Small intestine (tissue), 7 donors: ENCODE measurements at regions not wholly inside any gene's neighbourhood (a gene's known extent, or its start where the extent isn't known, plus 50 kb on each side); places are given as distances from the start of the nearest gene placed in this dataset.

ENCODE experiments used
- DNase-seq, 2 donors: peaks; one replicate each; pipeline versions ENCODE4 v3.0.0 to v3.0.0-alpha.2; 2013
- FAIRE-seq: peaks from 2 replicates; lab custom pipeline; 2012; peaks lifted over from hg19 to GRCh38; lab: Jason Lieb, UNC
- H3K27ac ChIP-seq, 3 donors: one replicate each; pipeline ENCODE4 v1.5.1; 2013; ENCODE audit warnings: low read length in 2 of 3, mild to moderate bottlenecking in 2 of 3, control low read depth in 1 of 3, inconsistent platforms in 1 of 3, low read depth in 1 of 3, moderate library complexity in 1 of 3
- H3K27me3 ChIP-seq, 3 donors: one replicate each; pipeline ENCODE4 v1.6.1; 2013; ENCODE audit warnings: low read length in 3 of 3, inconsistent platforms in 1 of 3; ENCODE audit not compliant: control insufficient read depth in 3 of 3, insufficient read depth in 3 of 3
- H3K36me3 ChIP-seq, 3 donors: one replicate each; pipeline ENCODE4 v1.6.1; 2013; ENCODE audit warnings: low read length in 3 of 3, inconsistent platforms in 1 of 3, low read depth in 1 of 3, mild to moderate bottlenecking in 1 of 3, moderate library complexity in 1 of 3; ENCODE audit not compliant: control insufficient read depth in 3 of 3, insufficient read depth in 2 of 3
- H3K4me1 ChIP-seq, 3 donors: one replicate each; pipeline ENCODE4 v1.6.1; 2013; ENCODE audit warnings: low read length in 2 of 3, inconsistent platforms in 1 of 3, low read depth in 1 of 3, mild to moderate bottlenecking in 1 of 3, moderate library complexity in 1 of 3; ENCODE audit not compliant: control insufficient read depth in 3 of 3, insufficient read depth in 2 of 3
- H3K4me3 ChIP-seq, 3 donors: one replicate each; pipeline ENCODE4 v1.5.1; 2013; ENCODE audit warnings: low read length in 3 of 3, control low read depth in 1 of 3, inconsistent platforms in 1 of 3, low read depth in 1 of 3, mild to moderate bottlenecking in 1 of 3, moderate library complexity in 1 of 3
- H3K9me3 ChIP-seq, 2 donors: one replicate each; pipeline ENCODE4 v1.6.1; 2013; ENCODE audit warnings: low read depth in 1 of 2, low read length in 1 of 2; ENCODE audit not compliant: control insufficient read depth in 2 of 2, insufficient read depth in 1 of 2
- WGBS, 3 donors: extraction: QIAGEN DNeasy Blood & Tissue Kit; methylation state at CpG; one replicate each; pipeline ENCODE4 v1.1.7; 2013; 5-methylcytosine and 5-hydroxymethylcytosine counted together
- donor health status: healthy with polysubstance abuse.
- donor health status: control.
- donor health status: control.
- donor health status: Bipolar disorder and iron deficiency.
- donor health status: healthy.

- Histone ChIP-seq H3K4me1 (peaks cover 0 to 37% (median 5%) of the 10 kb centered on the region in 3 donors), H3K9me3 (no peaks in the 10 kb centered on the region), H3K36me3 (no peaks in the 10 kb centered on the region), H3K27me3 (no peaks in the 10 kb centered on the region), H3K4me3 (peak overlapping the region in 2 of 3 donors; percentile 24 to 47), H3K27ac (peak overlapping the region; percentile 45 to 79 (median 68))
- FAIRE-seq (no peak), DNase-seq (peak; percentile 41 to 51)
- WGBS, 3 donors = 19 to 60% (median 32%) methylated on average over 41 of the region's 41 CpGs
These were observed 225.4 kb upstream of the ID2 start for GRCh38 chr2:8456151-8457091.

DNA sequence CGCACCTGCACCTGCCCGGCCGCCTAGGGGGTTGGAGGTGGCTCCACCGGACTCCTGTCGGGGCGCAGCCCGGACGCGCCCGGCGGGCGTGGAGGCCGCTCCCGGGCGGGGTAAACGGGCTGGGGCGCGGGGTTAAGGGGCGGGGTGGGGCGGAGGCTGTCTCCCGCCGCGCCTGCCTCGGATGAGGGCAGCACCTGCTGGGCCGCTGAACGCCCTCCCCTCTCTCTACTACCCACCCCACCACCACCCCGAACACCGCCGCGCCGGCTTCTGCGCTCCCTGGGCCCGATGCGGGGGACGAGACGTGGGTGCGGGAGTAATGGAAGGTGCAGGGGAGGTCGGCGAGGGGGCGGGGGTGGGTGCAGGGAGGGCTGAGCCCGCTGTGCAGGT is 224.8 kb upstream of the ID2 start:
- Histone ChIP-seq H3K9me3 (no peaks in the 10 kb centered on the region), H3K36me3 (no peaks in the 10 kb centered on the region), H3K4me3 (peak overlapping the region in 2 of 3 donors; percentile 47 to 49), H3K27ac (peak overlapping the region; percentile 45 to 84 (median 79)), H3K27me3 (no peaks in the 10 kb centered on the region), H3K4me1 (peaks cover 0 to 37% (median 5%) of the 10 kb centered on the region in 3 donors)
- FAIRE-seq (no peak), DNase-seq (peak; percentile 82)
- WGBS, 3 donors = 8 to 24% (median 10%) methylated on average over 35 to 41 of the region's 41 CpGs

- no peak for FAIRE-seq
- H3K9me3 ChIP-seq = no peaks in the 10 kb centered on the region
- H3K27ac ChIP-seq = peak overlapping the region; percentile 34 to 84 (median 70)
- peaks cover 0 to 33% (median 5%) of the 10 kb centered on the region in 3 donors for H3K4me1 ChIP-seq
- WGBS, 3 donors = 15 to 40% (median 22%) methylated on average over 19 of the region's 19 CpGs
- H3K4me3 ChIP-seq = peak overlapping the region in 2 of 3 donors; percentile 20 to 49
- no peaks in the 10 kb centered on the region for H3K27me3 ChIP-seq
- peak; percentile 85 to 88 for DNase-seq
- no peaks in the 10 kb centered on the region for H3K36me3 ChIP-seq
These were observed 224.0 kb upstream of the ID2 start for GRCh38 chr2:8457699-8458502.

GRCh38 chr2:8458503-8459459 is 223.1 kb upstream of the ID2 start:
- Histone ChIP-seq H3K27me3 (no peaks in the 10 kb centered on the region), H3K36me3 (no peaks in the 10 kb centered on the region), H3K4me1 (peaks cover 0 to 24% (median 5%) of the 10 kb centered on the region in 3 donors), H3K9me3 (no peaks in the 10 kb centered on the region), H3K4me3 (no peak overlapping the region), H3K27ac (peak overlapping the region in 1 of 3 donors; percentile 84)
- 79 to 88% (median 80%) methylated on average over 10 of the region's 10 CpGs for WGBS, 3 donors
- FAIRE-seq (no peak), DNase-seq (peak in 1 of 2 donors; percentile 23)

- FAIRE-seq (no peak), DNase-seq (no peak)
- Histone ChIP-seq H3K27me3 (no peaks in the 10 kb centered on the region), H3K36me3 (no peaks in the 10 kb centered on the region), H3K27ac (no peak overlapping the region), H3K9me3 (no peaks in the 10 kb centered on the region), H3K4me3 (no peak overlapping the region), H3K4me1 (peaks cover 0 to 20% (median 5%) of the 10 kb centered on the region in 3 donors)
- 97 to 98% (median 97%) methylated on average over 3 of the region's 3 CpGs for WGBS, 3 donors
These were observed 222.4 kb upstream of the ID2 start for GRCh38 chr2:8459474-8459873.

DNA sequence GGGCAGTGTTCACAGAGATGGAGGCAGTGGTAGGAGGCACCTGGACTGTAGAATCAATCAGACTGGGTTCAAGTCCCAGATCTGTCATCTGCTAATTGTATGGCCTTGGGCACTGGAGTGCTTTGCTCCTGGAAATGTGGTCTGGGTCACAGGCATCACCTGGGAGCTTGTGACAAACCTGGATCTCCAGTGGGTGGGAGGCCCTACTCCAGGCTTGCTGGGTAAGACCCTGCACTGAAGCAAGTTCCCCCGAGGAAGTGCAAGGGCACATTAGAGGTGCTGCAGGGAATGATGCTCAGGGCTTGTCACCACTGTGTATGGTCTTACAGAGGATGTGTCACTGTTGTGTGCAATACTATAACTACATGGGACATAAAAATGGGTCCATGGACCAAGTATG is 220.5 kb upstream of the ID2 start:
- DNase-seq (no peak), FAIRE-seq (no peak)
- Histone ChIP-seq H3K9me3 (no peaks in the 10 kb centered on the region), H3K27ac (no peak overlapping the region), H3K4me3 (no peak overlapping the region), H3K36me3 (no peaks in the 10 kb centered on the region), H3K27me3 (no peaks in the 10 kb centered on the region), H3K4me1 (peaks cover 0 to 20% (median 5%) of the 10 kb centered on the region in 3 donors)
- 83 to 100% (median 93%) methylated on average over 1 of the region's 1 CpG for WGBS, 3 donors

- Histone ChIP-seq H3K27ac (no peak overlapping the region), H3K4me1 (peaks cover 0 to 14% (median 0%) of the 10 kb centered on the region in 3 donors), H3K4me3 (no peak overlapping the region), H3K36me3 (no peaks in the 10 kb centered on the region), H3K27me3 (no peaks in the 10 kb centered on the region), H3K9me3 (no peaks in the 10 kb centered on the region)
- no peak for DNase-seq
- FAIRE-seq = no peak
- 79 to 87% (median 79%) methylated on average over 1 of the region's 1 CpG for WGBS, 3 donors
These were observed 219.6 kb upstream of the ID2 start for GRCh38 chr2:8462280-8462679.
